GM19372 (cell line): ENCODE measurements at regions not wholly inside any gene's neighbourhood (a gene's known extent, or its start where the extent isn't known, plus 50 kb on each side); places are given as distances from the start of the nearest gene placed in this dataset.

ENCODE experiments used
- ATAC-seq: cut with Tn5 transposase; IDR thresholded peaks from one replicate; pipeline ENCODE4 v1.9.1; 2021; ENCODE audit warnings: mild to moderate bottlenecking, low read depth, moderate library complexity; ENCODE audit not compliant: unreplicated experiment

- no peak for ATAC-seq
Observed at GRCh38 chr10:31253237-31253636, 65.8 kb upstream of the ZEB1 start.

DNA sequence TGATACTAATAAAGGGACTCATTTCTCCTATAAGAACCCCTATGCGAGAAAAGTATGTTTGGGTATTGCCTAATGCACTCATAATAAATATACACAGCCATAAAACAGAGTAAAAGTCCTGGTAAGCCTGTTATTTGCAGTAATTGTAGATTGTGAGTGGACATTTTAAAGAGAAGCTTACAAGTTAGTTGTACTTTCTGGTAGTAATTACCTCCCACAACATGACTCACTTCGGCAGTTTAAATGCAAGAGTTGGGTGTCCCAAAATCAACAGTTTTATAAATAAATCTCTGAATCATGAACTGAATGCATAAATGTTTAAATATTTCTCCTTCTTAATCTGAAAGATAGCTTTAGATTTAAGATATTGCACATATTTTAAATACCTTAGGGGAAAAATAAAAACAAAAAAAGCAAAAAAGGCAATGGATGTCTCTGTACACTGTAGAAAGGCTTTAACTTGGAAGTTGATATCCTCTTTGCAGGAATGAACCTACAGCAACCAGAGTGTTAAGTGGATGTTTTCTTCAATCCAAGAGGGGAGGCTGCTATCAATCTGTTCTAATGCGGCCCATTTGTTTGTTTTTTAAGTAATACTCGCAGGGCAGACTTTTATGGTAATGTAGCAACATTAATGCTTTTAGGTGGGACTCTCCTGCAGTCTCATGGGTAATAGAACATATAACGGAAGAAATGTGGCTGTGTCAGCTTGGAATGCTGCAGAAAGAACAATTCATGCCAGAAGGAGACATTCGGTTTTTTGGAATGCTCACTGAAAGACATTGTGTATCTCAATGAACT lies 57.3 kb upstream of the ZEB1 start:
- no peak for ATAC-seq

DNA sequence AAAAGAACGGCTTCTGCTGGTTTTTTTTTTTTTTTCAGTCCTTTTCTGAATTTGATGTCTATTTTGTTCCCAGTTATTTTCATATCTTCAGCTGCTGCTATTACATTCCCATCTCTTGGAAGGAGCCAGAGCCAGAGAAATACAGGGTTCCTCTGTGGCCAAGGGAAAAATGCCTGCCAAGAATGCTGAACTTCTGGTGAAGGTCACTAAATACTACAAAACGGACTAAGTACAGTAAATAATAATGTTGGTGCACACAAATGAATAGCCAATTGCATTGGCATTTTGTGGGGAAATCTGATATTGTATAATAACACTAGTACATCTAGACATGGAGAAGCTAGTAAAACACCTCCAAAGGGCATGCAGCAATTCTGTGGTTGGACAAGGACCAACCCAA lies 56.3 kb upstream of the ZEB1 start:
- no peak for ATAC-seq

DNA sequence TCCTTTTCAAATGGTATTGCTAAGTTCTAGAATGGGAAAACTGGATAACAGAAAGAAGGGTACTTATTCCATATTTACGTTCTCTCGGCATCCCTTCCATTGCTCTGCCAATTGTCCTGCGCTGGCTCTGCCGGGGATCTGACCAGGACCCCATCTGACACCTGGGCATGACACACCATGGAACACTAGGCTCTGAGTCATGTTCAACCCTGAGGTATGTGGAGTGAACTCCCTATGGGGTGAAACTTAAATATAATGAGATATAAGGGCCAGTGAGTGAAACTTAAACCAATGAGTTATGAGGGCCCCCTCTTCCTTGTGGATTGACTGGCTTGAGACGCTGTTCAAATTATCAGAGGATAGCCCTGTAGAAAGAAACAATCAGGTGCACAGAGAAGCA lies 55.1 kb upstream of the ZEB1 start:
- no peak for ATAC-seq

GRCh38 chr10:31268444-31269303 lies 50.3 kb upstream of the ZEB1 start:
- ATAC-seq = no peak
